Gastroesophageal sphincter (tissue), 3 donors: ENCODE measurements at regions not wholly inside any gene's neighbourhood (a gene's known extent, or its start where the extent isn't known, plus 50 kb on each side); places are given as distances from the start of the nearest gene placed in this dataset.

ENCODE experiments used
- EP300 ChIP-seq: sonication (generic); formaldehyde crosslinking; IDR thresholded peaks from one replicate; pipeline ENCODE4 v1.6.1; 2017; ENCODE audit warnings: antibody characterized with exemption, mild to moderate bottlenecking
- POLR2A ChIP-seq, 2 donors: fragments of 450-650 bp; IDR thresholded peaks; one replicate each; pipeline ENCODE4 v1.6.1; 2017; ENCODE audit warnings: antibody characterized with exemption in 2 of 2, mild to moderate bottlenecking in 2 of 2, moderate library complexity in 1 of 2
- POLR2AphosphoS5 ChIP-seq: sonication (generic); formaldehyde crosslinking; IDR thresholded peaks from one replicate; pipeline ENCODE4 v1.6.1; 2017; ENCODE audit warnings: antibody characterized with exemption
- TF ChIP-seq, protein P1 (sequence below), 4 experiments: fragments of 200-600 bp in 2 of 4; fragments of 450-650 bp in 2 of 4; sonication (generic) in 1 of 4; IDR thresholded peaks; one replicate each; pipeline ENCODE4 v1.5.1; 2017 to 2019; ENCODE audit warnings: antibody characterized with exemption in 4 of 4, mild to moderate bottlenecking in 2 of 4, moderate library complexity in 2 of 4

DNA sequence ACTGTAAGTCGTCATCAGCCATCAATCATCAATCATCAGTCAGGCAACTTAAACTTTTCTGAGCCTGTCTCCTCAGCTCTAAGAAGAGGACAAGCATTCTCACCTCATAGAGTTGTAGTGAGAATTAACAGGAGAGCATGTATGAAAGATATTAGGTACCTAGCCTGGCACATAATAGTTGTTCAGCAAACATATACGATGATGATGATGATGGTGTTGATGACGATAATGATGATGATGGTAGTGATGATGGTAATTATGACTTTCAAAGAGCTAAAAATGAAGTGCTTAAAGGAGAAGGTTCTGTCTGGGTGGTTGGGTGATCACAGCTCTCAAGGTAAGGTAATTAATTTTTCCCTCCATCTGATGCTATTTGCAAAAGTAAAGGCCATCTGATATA, 55.1 kb upstream of the ADRB1 start:
- TF ChIP-seq, protein P1, sequence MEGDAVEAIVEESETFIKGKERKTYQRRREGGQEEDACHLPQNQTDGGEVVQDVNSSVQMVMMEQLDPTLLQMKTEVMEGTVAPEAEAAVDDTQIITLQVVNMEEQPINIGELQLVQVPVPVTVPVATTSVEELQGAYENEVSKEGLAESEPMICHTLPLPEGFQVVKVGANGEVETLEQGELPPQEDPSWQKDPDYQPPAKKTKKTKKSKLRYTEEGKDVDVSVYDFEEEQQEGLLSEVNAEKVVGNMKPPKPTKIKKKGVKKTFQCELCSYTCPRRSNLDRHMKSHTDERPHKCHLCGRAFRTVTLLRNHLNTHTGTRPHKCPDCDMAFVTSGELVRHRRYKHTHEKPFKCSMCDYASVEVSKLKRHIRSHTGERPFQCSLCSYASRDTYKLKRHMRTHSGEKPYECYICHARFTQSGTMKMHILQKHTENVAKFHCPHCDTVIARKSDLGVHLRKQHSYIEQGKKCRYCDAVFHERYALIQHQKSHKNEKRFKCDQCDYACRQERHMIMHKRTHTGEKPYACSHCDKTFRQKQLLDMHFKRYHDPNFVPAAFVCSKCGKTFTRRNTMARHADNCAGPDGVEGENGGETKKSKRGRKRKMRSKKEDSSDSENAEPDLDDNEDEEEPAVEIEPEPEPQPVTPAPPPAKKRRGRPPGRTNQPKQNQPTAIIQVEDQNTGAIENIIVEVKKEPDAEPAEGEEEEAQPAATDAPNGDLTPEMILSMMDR (IDR thresholded peaks at IDR 0.05), result no peak
- TF ChIP-seq POLR2A (IDR thresholded peaks at IDR 0.05), result no peak
- no peak for TF ChIP-seq EP300
- no peak for TF ChIP-seq POLR2AphosphoS5
